Adrenal gland (tissue), 5 donors: ENCODE measurements at regions not wholly inside any gene's neighbourhood (a gene's known extent, or its start where the extent isn't known, plus 50 kb on each side); places are given as distances from the start of the nearest gene placed in this dataset.
"Not testable (repeated sequence)": the region's sequence is repeated elsewhere in the genome, so short reads cannot be mapped to it uniquely, and the experiment has no call there.

Source experiments
- CTCF ChIP-seq, 6 experiments: fragments of 450-650 bp in 4 of 6; fragments of 200-600 bp in 2 of 6; sonication (generic) in 1 of 6; IDR thresholded peaks; 1 replicate in 5 of 6; 2 replicates in 1 of 6; pipeline versions ENCODE4 v1.5.1 to v1.8.0; 2016 to 2021; ENCODE audit warnings: antibody characterized with exemption in 6 of 6, mild to moderate bottlenecking in 2 of 6, moderate library complexity in 1 of 6
- POLR2A ChIP-seq, 2 donors: fragments of 450-650 bp; IDR thresholded peaks; one replicate each; pipeline ENCODE4 v1.6.1; 2017; ENCODE audit warnings: antibody characterized with exemption in 2 of 2, mild to moderate bottlenecking in 2 of 2, moderate library complexity in 1 of 2
- donor health status: DM: no; HTN: no; CAD: no.

DNA sequence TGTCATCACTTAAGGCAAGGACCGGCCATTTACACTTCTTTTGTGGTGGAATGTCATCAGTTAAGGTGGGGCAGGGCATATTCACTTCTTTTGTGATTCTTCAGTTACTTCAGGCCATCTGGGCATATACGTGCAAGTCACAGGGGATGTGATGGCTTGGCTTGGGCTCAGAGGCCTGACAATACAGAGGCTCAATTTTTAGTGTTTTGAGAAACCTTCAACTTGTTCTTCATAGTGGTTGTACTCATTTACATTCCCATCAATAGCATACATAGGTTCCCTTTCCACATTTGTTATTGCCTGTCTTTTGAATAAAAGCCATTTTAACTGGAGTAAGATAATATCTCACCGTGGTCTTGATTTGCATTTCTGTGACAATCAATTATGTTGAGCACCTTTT, 366.8 kb upstream of the KIF2B start:
- TF ChIP-seq CTCF, POLR2A (IDR thresholded peaks at IDR 0.05): not testable (repeated sequence)
